ENCODE measurements at regions not wholly inside any gene's neighbourhood (a gene's known extent, or its start where the extent isn't known, plus 50 kb on each side); places are given as distances from the start of the nearest gene placed in this dataset.

DNA sequence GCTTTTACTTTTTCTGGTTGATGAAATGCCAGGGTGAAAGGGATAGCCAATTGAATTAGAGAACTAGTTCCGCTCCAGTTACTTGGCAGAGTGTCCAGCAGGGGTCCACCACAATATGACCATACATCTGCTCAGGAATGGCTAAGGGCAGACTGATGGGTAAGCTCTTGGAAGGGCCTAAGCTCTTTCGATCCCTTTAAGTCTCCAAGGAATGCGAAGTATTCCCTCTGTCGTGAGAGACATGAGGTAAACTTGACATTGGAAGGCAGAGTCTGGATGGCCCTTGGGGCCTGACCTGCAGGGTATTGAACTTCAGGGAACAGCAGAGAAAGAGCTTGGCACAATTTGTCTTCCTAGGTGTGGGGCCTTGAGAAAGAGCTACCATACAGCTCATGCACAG lies 805.8 kb downstream of the PLOD2 start:
- no peak for TF ChIP-seq BHLHE40 (IDR thresholded peaks at IDR 0.05; ENCODE audit: borderline replicate concordance)
- no peak for TF ChIP-seq SP1 (IDR thresholded peaks at IDR 0.05)
- no peak for TF ChIP-seq TARDBP (IDR thresholded peaks at IDR 0.05)
- no peak for TF ChIP-seq SUZ12 (IDR thresholded peaks at IDR 0.05)
- TF ChIP-seq NFRKB (IDR thresholded peaks at IDR 0.05): no peak
- no peak for TF ChIP-seq CTBP1 (IDR thresholded peaks at IDR 0.05; ENCODE audit: borderline replicate concordance)
- no peak for TF ChIP-seq ZNF384 (IDR thresholded peaks at IDR 0.05)
- TF ChIP-seq FOXM1 (IDR thresholded peaks at IDR 0.05; ENCODE audit: borderline replicate concordance): no peak
- no peak for TF ChIP-seq FOXK2 (IDR thresholded peaks at IDR 0.05)
- no peak for TF ChIP-seq ELF4 (IDR thresholded peaks at IDR 0.05)
- no peak for TF ChIP-seq HDGF (IDR thresholded peaks at IDR 0.05; ENCODE audit: borderline replicate concordance)
- no peak for TF ChIP-seq ARNT (IDR thresholded peaks at IDR 0.05)
- TF ChIP-seq PKNOX1 (IDR thresholded peaks at IDR 0.05): no peak
- no peak for TF ChIP-seq FOXA1 (IDR thresholded peaks at IDR 0.05)
